SK-N-SH (cell line): ENCODE measurements at regions not wholly inside any gene's neighbourhood (a gene's known extent, or its start where the extent isn't known, plus 50 kb on each side); places are given as distances from the start of the nearest gene placed in this dataset.

Source experiments
- CTCF ChIA-PET: fragments of 300-600, 350-600 bp; formaldehyde crosslinking; extraction: SDS; loops from one replicate; lab custom pipeline; 2021; lab: Yijun Ruan, JAX
- POLR2A ChIA-PET: fragments of 350-600 bp; sonication (Branson Sonifier 250); formaldehyde crosslinking; extraction: SDS; loops from one replicate; lab custom pipeline; 2020; ENCODE audit warnings: antibody characterized with exemption, inconsistent platforms; lab: Yijun Ruan, JAX
- DNase-seq: peaks from one replicate; pipeline ENCODE4 v3.0.0; 2012
- H2AFZ ChIP-seq: fragments of 200-600 bp; sonication (generic); 2 replicates; pipeline ENCODE4 v1.8.1; 2016; ENCODE audit warnings: antibody characterized with exemption, mild to moderate bottlenecking, low read depth
- H3F3A ChIP-seq: fragments of 200-600 bp; sonication (generic); replicated peaks from 2 replicates; pipeline ENCODE3; 2016; ENCODE audit warnings: antibody characterized with exemption, mild to moderate bottlenecking; ENCODE audit not compliant: insufficient read depth
- H3K27ac ChIP-seq, 2 experiments: fragments of 200-500 bp in 1 of 2; fragments of 200-600 bp in 1 of 2; sonication (Bioruptor generic) in 1 of 2; sonication (generic), shearing (Covaris generic) in 1 of 2; 2 replicates each; pipeline versions ENCODE4 v1.5.1 to v1.6.1; 2014 to 2016; ENCODE audit warnings: low read depth in 2 of 2, inconsistent platforms in 1 of 2, low read length in 1 of 2, mild to moderate bottlenecking in 1 of 2, mixed read lengths in 1 of 2
- H3K27me3 ChIP-seq: fragments of 200-600 bp; sonication (generic), shearing (Covaris generic); 2 replicates; pipeline ENCODE4 v1.6.1; 2016; ENCODE audit warnings: mixed run types; ENCODE audit not compliant: insufficient read depth
- H3K36me3 ChIP-seq, 2 experiments: fragments of 200-500 bp in 1 of 2; fragments of 200-600 bp in 1 of 2; sonication (Bioruptor generic) in 1 of 2; sonication (generic) in 1 of 2; replicated peaks in 1 of 2; 2 replicates each; pipeline versions ENCODE3 to v1.5.1; 2014 to 2016; ENCODE audit warnings: low read length in 1 of 2, mild to moderate bottlenecking in 1 of 2; ENCODE audit not compliant: insufficient read depth in 2 of 2, control insufficient read depth in 1 of 2
- H3K4me1 ChIP-seq, 2 experiments: fragments of 200-500 bp in 1 of 2; fragments of 200-600 bp in 1 of 2; sonication (Bioruptor generic) in 1 of 2; sonication (generic), shearing (Covaris generic) in 1 of 2; 2 replicates each; pipeline versions ENCODE4 v1.5.1 to v1.6.1; 2014 to 2016; ENCODE audit warnings: low read depth in 1 of 2, low read length in 1 of 2, mixed run types in 1 of 2; ENCODE audit not compliant: insufficient read depth in 2 of 2, control insufficient read depth in 1 of 2
- H3K4me2 ChIP-seq: fragments of 200-600 bp; sonication (generic), shearing (Covaris generic); 2 replicates; pipeline ENCODE4 v1.6.1; 2017; ENCODE audit warnings: mixed run types
- H3K4me3 ChIP-seq, 2 experiments: fragments of 200-500 bp in 1 of 2; fragments of 200-600 bp in 1 of 2; sonication (Bioruptor generic) in 1 of 2; sonication (generic), shearing (Covaris generic) in 1 of 2; 2 replicates each; pipeline versions ENCODE4 v1.5.1 to v1.8.1; 2014 to 2016; ENCODE audit warnings: low read depth in 2 of 2, inconsistent platforms in 1 of 2, low read length in 1 of 2, mild to moderate bottlenecking in 1 of 2, mixed read lengths in 1 of 2, moderate library complexity in 1 of 2
- H3K79me2 ChIP-seq: fragments of 200-600 bp; sonication (generic); 2 replicates; pipeline ENCODE4 v1.8.1; 2017; ENCODE audit warnings: mild to moderate bottlenecking; ENCODE audit not compliant: insufficient read depth
- H3K9ac ChIP-seq: fragments of 200-600 bp; sonication (generic); 2 replicates; pipeline ENCODE4 v1.6.1; 2017; ENCODE audit warnings: mixed run types
- H3K9me2 ChIP-seq: fragments of 200-600 bp; sonication (generic); 2 replicates; pipeline ENCODE4 v1.6.1; 2017; ENCODE audit warnings: mixed run types
- H3K9me3 ChIP-seq: fragments of 200-600 bp; sonication (generic); 2 replicates; pipeline ENCODE4 v1.6.1; 2017; ENCODE audit warnings: mixed run types, mild to moderate bottlenecking, moderate library complexity
- H4K20me1 ChIP-seq: fragments of 200-600 bp; sonication (generic); 2 replicates; pipeline ENCODE4 v1.6.1; 2017; ENCODE audit warnings: mild to moderate bottlenecking, mixed run types; ENCODE audit not compliant: insufficient read depth
- CHD2 ChIP-seq: fragments of 150-350 bp; IDR thresholded peaks from 2 replicates; pipeline ENCODE4 v1.6.1; 2018; ENCODE audit warnings: low read length; ENCODE audit not compliant: partially characterized antibody
- EP300 ChIP-seq, 2 experiments: IDR thresholded peaks; 2 replicates each; pipeline versions ENCODE4 v1.4.0 to v1.6.1; 2012; ENCODE audit warnings: borderline replicate concordance in 1 of 2, low read depth in 1 of 2, low read length in 1 of 2
- FOXJ3 ChIP-seq: sonication (generic); formaldehyde crosslinking; IDR thresholded peaks from 2 replicates; pipeline ENCODE4 v1.5.1; 2020; ENCODE audit warnings: mild to moderate bottlenecking, missing genetic modification reagents
- FOXM1 ChIP-seq: IDR thresholded peaks from 2 replicates; pipeline ENCODE4 v1.4.0; 2012; ENCODE audit warnings: low read depth, mild to moderate bottlenecking
- GABPA ChIP-seq: IDR thresholded peaks from 2 replicates; pipeline ENCODE4 v1.4.0; 2012; ENCODE audit warnings: low read depth, mild to moderate bottlenecking
- GATA2 ChIP-seq: sonication (generic); formaldehyde crosslinking; IDR thresholded peaks from 2 replicates; pipeline ENCODE4 v1.5.0; 2020; ENCODE audit warnings: mild to moderate bottlenecking, missing genetic modification reagents
- MEF2A ChIP-seq: IDR thresholded peaks from 2 replicates; pipeline ENCODE4 v1.4.0; 2012; ENCODE audit warnings: low read depth, borderline replicate concordance
- NFIC ChIP-seq: IDR thresholded peaks from 2 replicates; pipeline ENCODE4 v1.4.0; 2012; ENCODE audit warnings: borderline replicate concordance
- NRF1 ChIP-seq: IDR thresholded peaks from 2 replicates; pipeline ENCODE4 v1.6.1; 2012; ENCODE audit warnings: low read depth, mild to moderate bottlenecking, low read length
- RFX5 ChIP-seq: IDR thresholded peaks from 2 replicates; pipeline ENCODE4 v1.6.1; 2012; ENCODE audit warnings: mild to moderate bottlenecking, improper control_type of control experiment, low read length
- RXRA ChIP-seq: IDR thresholded peaks from 2 replicates; pipeline ENCODE4 v1.4.0; 2012; ENCODE audit warnings: low read depth, mild to moderate bottlenecking, borderline replicate concordance
- SMC3 ChIP-seq: IDR thresholded peaks from 2 replicates; pipeline ENCODE4 v1.6.1; 2012; ENCODE audit warnings: low read depth, low read length, improper control_type of control experiment
- TAF1 ChIP-seq: IDR thresholded peaks from 2 replicates; pipeline ENCODE4 v1.6.1; 2012; ENCODE audit warnings: low read depth, mild to moderate bottlenecking, low read length, moderate library complexity, borderline replicate concordance
- TCF12 ChIP-seq: IDR thresholded peaks from 2 replicates; pipeline ENCODE4 v1.4.0; 2012
- USF1 ChIP-seq: IDR thresholded peaks from 2 replicates; pipeline ENCODE4 v1.4.0; 2012; ENCODE audit warnings: low read depth, borderline replicate concordance
- whole genome bisulfite sequencing: methylation state at CpG from one replicate; pipeline ENCODE4 v1.1.6; 2017; ENCODE audit warnings: low lambda C conversion rate; 5-methylcytosine and 5-hydroxymethylcytosine counted together
- TF ChIP-seq, protein P1 (sequence below): fragments of 200-600 bp; sonication (generic); IDR thresholded peaks from 2 replicates; pipeline ENCODE4 v1.6.1; 2017; ENCODE audit warnings: antibody characterized with exemption, mild to moderate bottlenecking, moderate library complexity
- TF ChIP-seq, protein P2 (sequence below): IDR thresholded peaks from 2 replicates; pipeline ENCODE4 v1.6.1; 2012; ENCODE audit warnings: mild to moderate bottlenecking, low read depth, low read length, moderate library complexity

DNA sequence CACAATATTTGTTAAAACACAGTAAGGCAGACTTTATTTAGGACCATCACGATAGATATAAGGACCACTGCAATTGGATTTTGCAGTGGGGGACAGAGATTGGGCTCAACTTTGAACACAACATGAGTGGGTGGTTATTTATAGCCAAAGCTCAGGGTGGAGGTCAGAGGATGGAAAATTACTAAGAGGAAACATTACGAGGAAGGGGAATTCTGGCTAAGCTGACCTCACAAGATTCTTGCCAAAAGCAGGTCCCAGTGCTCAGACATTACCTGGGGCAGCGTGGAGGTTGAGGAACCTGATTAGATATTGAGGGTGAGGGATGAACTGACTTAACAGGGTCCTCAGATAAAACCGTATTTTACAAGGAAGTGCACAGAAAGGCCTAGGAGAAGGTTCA is 88.9 kb upstream of the NBEA start:
- 75% methylated on average over 4 of the region's 4 CpGs for WGBS
- no peak overlapping the region for H3K27ac ChIP-seq

GRCh38 chr13:34857558-34858325 is 84.3 kb upstream of the NBEA start:
- no peaks in the 10 kb centered on the region for H3K79me2 ChIP-seq
- POLR2A ChIA-PET = no interaction called here
- no peak overlapping the region for H3K4me2 ChIP-seq
- TF ChIP-seq RXRA (0 out of 2 replicates have a peak, but pooled peaks have one; percentile 10), FOXJ3 (no peak)
- H2AFZ ChIP-seq = no peak overlapping the region
- H4K20me1 ChIP-seq = no peaks in the 10 kb centered on the region
- no peak for DNase-seq
- no peaks in the 10 kb centered on the region for H3K27me3 ChIP-seq
- H3K4me1 ChIP-seq = no peaks in the 10 kb centered on the region
- no peaks in the 10 kb centered on the region for H3F3A ChIP-seq
- no peak overlapping the region for H3K9ac ChIP-seq
- H3K9me2 ChIP-seq = no peaks in the 10 kb centered on the region
- no peak overlapping the region for H3K27ac ChIP-seq
- no peaks in the 10 kb centered on the region for H3K9me3 ChIP-seq
- H3K36me3 ChIP-seq = no peaks in the 10 kb centered on the region
- no peak overlapping the region for H3K4me3 ChIP-seq
- CTCF ChIA-PET = interaction anchor here (0.8 kb wide), 1 partner anchor 162 kb away, joined by 3 read pairs; no protein-coding TSS in a partner anchor

More for the DNA sequence above, 88.9 kb upstream of the NBEA start:
- Histone ChIP-seq H3K4me1 (no peaks in the 10 kb centered on the region), H3K9me2 (no peaks in the 10 kb centered on the region), H3K4me2 (no peak overlapping the region), H3F3A (no peaks in the 10 kb centered on the region)
- no peak for TF ChIP-seq MEF2A
- no peak for TF ChIP-seq NRF1
- TF ChIP-seq, all 33 proteins: peak for 0
- H3K27me3 ChIP-seq = no peaks in the 10 kb centered on the region
- H2AFZ ChIP-seq = no peak overlapping the region
- H3K36me3 ChIP-seq = no peaks in the 10 kb centered on the region
- H3K9ac ChIP-seq = no peak overlapping the region
- DNase-seq = no peak
- H4K20me1 ChIP-seq = no peaks in the 10 kb centered on the region
- CTCF ChIA-PET = no interaction called here
- H3K9me3 ChIP-seq = no peaks in the 10 kb centered on the region
- no peaks in the 10 kb centered on the region for H3K79me2 ChIP-seq
- H3K4me3 ChIP-seq = no peak overlapping the region
- POLR2A ChIA-PET = no interaction called here

DNA sequence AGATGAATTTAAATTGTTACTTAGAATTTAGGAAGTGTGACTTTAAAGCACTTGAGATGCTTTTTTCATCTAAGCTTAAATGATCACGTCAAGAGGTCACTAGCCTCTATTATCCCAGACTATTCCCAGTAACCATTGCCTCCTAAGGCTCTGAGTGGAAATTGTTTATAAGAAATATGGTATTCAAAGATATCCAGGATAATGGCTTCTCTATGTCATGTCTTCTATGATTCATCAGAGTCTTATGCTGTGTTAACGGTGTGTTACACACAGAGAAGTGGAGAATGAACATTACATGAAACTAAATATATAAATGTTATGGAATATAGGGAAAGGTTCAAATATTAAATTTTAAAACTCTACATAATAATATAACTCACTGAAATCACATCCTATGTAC is 79.8 kb upstream of the NBEA start:
- H2AFZ ChIP-seq = no peak overlapping the region
- H3F3A ChIP-seq = no peaks in the 10 kb centered on the region
- H3K4me3 ChIP-seq = no peak overlapping the region
- no peak for DNase-seq
- no peak overlapping the region for H3K4me2 ChIP-seq
- CTCF ChIA-PET = no interaction called here
- no peaks in the 10 kb centered on the region; a peak in 2 of 4 replicates for H3K4me1 ChIP-seq
- no peaks in the 10 kb centered on the region for H3K9me3 ChIP-seq
- no peak overlapping the region for H3K27ac ChIP-seq
- H3K79me2 ChIP-seq = no peaks in the 10 kb centered on the region
- 85% methylated on average over 2 of the region's 2 CpGs for WGBS
- H4K20me1 ChIP-seq = no peaks in the 10 kb centered on the region
- no peaks in the 10 kb centered on the region for H3K27me3 ChIP-seq
- POLR2A ChIA-PET = no interaction called here
- H3K36me3 ChIP-seq = no peaks in the 10 kb centered on the region
- no peaks in the 10 kb centered on the region for H3K9me2 ChIP-seq
- H3K9ac ChIP-seq = no peak overlapping the region
- no peak for TF ChIP-seq EP300 (IDR thresholded peaks at IDR 0.05; ENCODE audit: borderline replicate concordance in 1 of 2, low read depth in 1 of 2, low read length in 1 of 2)
- TF ChIP-seq NFIC = no peak
- TF ChIP-seq NRF1 = no peak
- TF ChIP-seq CHD2 = no peak
- TF ChIP-seq RFX5 = no peak
- TF ChIP-seq FOXM1 = no peak
- TF ChIP-seq, protein P1, sequence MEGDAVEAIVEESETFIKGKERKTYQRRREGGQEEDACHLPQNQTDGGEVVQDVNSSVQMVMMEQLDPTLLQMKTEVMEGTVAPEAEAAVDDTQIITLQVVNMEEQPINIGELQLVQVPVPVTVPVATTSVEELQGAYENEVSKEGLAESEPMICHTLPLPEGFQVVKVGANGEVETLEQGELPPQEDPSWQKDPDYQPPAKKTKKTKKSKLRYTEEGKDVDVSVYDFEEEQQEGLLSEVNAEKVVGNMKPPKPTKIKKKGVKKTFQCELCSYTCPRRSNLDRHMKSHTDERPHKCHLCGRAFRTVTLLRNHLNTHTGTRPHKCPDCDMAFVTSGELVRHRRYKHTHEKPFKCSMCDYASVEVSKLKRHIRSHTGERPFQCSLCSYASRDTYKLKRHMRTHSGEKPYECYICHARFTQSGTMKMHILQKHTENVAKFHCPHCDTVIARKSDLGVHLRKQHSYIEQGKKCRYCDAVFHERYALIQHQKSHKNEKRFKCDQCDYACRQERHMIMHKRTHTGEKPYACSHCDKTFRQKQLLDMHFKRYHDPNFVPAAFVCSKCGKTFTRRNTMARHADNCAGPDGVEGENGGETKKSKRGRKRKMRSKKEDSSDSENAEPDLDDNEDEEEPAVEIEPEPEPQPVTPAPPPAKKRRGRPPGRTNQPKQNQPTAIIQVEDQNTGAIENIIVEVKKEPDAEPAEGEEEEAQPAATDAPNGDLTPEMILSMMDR = no peak
- TF ChIP-seq TAF1 = no peak
- TF ChIP-seq TCF12 = no peak
- TF ChIP-seq GABPA = no peak
- no peak for TF ChIP-seq SMC3
- no peak for TF ChIP-seq GATA2
- TF ChIP-seq, protein P2, sequence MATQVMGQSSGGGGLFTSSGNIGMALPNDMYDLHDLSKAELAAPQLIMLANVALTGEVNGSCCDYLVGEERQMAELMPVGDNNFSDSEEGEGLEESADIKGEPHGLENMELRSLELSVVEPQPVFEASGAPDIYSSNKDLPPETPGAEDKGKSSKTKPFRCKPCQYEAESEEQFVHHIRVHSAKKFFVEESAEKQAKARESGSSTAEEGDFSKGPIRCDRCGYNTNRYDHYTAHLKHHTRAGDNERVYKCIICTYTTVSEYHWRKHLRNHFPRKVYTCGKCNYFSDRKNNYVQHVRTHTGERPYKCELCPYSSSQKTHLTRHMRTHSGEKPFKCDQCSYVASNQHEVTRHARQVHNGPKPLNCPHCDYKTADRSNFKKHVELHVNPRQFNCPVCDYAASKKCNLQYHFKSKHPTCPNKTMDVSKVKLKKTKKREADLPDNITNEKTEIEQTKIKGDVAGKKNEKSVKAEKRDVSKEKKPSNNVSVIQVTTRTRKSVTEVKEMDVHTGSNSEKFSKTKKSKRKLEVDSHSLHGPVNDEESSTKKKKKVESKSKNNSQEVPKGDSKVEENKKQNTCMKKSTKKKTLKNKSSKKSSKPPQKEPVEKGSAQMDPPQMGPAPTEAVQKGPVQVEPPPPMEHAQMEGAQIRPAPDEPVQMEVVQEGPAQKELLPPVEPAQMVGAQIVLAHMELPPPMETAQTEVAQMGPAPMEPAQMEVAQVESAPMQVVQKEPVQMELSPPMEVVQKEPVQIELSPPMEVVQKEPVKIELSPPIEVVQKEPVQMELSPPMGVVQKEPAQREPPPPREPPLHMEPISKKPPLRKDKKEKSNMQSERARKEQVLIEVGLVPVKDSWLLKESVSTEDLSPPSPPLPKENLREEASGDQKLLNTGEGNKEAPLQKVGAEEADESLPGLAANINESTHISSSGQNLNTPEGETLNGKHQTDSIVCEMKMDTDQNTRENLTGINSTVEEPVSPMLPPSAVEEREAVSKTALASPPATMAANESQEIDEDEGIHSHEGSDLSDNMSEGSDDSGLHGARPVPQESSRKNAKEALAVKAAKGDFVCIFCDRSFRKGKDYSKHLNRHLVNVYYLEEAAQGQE = no peak
- TF ChIP-seq USF1 = no peak
